ENCODE measurements at regions not wholly inside any gene's neighbourhood (a gene's known extent, or its start where the extent isn't known, plus 50 kb on each side); places are given as distances from the start of the nearest gene placed in this dataset.

GRCh38 chrX:9257718-9258420 lies 207.0 kb upstream of the TBL1X start:
- intact Hi-C loops (cut with DNase I) = no loop called here
- H3K9me3 ChIP-seq = no peaks in the 10 kb centered on the region
- no peaks in the 10 kb centered on the region for H3K36me3 ChIP-seq
- no peak for DNase-seq (ENCODE audit: low spot score)
- TF ChIP-seq POLR2A (IDR thresholded peaks at IDR 0.05) (no peak), CTCF (IDR thresholded peaks at IDR 0.05) (no peak), POLR2AphosphoS5 (IDR thresholded peaks at IDR 0.05) (no peak)
- no peaks in the 10 kb centered on the region for H3K27me3 ChIP-seq (replicated peaks; ENCODE audit: insufficient read depth)
- H3K27ac ChIP-seq = no peak overlapping the region
- no peak overlapping the region for H3K4me3 ChIP-seq
- H3K4me1 ChIP-seq (replicated peaks) = no peaks in the 10 kb centered on the region
- WGBS = 84% methylated on average over 6 of the region's 6 CpGs

DNA sequence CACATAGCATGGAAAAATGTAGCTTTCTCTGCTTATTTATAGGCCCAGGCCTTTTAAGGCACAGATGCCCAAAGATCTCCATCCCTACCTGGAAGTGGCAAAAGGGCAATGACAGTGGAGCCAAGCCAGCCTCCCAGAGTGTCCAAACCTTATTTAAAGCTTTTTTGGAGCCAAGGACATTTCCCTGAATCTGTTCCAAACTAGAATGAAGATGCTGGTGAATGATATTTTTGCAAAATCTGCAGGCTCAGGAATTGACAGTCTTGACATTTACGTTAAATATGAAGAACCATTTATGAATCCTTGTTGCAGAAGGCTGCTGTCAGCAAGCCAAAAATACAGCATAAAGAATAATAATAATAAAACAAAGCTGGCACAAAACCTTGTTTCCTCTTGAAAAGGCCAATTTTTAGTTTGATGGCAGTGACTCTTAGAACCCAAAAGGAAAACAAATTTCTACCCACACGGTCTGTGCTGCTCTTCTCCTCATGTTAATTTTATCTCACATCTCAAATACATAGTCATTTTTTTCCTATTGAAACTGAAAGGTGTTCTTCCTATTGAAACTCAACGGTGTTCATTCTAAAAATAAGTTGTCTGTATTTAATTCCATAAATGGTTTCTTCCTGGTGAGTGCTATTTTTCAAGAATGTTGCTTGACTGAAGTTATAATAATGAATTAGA lies 206.3 kb upstream of the TBL1X start:
- Histone ChIP-seq H3K27me3 (replicated peaks; ENCODE audit: insufficient read depth) (no peaks in the 10 kb centered on the region), H3K27ac (no peak overlapping the region), H3K4me3 (no peak overlapping the region), H3K9me3 (no peaks in the 10 kb centered on the region), H3K4me1 (replicated peaks) (no peaks in the 10 kb centered on the region), H3K36me3 (no peaks in the 10 kb centered on the region)
- WGBS = 50% methylated on average over 3 of the region's 3 CpGs
- intact Hi-C loops (cut with DNase I) = no loop called here
- TF ChIP-seq POLR2A (IDR thresholded peaks at IDR 0.05) (no peak), POLR2AphosphoS5 (IDR thresholded peaks at IDR 0.05) (no peak), CTCF (IDR thresholded peaks at IDR 0.05) (no peak)
- no peak for DNase-seq (ENCODE audit: low spot score)

- H3K4me3 ChIP-seq = no peak overlapping the region
- intact Hi-C loops (cut with DNase I) = no loop called here
- no peaks in the 10 kb centered on the region for H3K36me3 ChIP-seq
- H3K27ac ChIP-seq = no peak overlapping the region
- no peak for TF ChIP-seq POLR2AphosphoS5 (IDR thresholded peaks at IDR 0.05)
- TF ChIP-seq CTCF (IDR thresholded peaks at IDR 0.05) = no peak
- no peak for TF ChIP-seq POLR2A (IDR thresholded peaks at IDR 0.05)
- DNase-seq (ENCODE audit: low spot score) = no peak
- no peaks in the 10 kb centered on the region for H3K9me3 ChIP-seq
- no peaks in the 10 kb centered on the region for H3K4me1 ChIP-seq (replicated peaks)
- H3K27me3 ChIP-seq (replicated peaks; ENCODE audit: insufficient read depth) = no peaks in the 10 kb centered on the region
- WGBS = no CpG with 5 or more reads among the region's 1 CpG
Observed at GRCh38 chrX:9260603-9261002, 204.3 kb upstream of the TBL1X start.

GRCh38 chrX:9267415-9267814 lies 197.4 kb upstream of the TBL1X start:
- TF ChIP-seq POLR2AphosphoS5 (IDR thresholded peaks at IDR 0.05) (no peak), CTCF (IDR thresholded peaks at IDR 0.05) (no peak), POLR2A (IDR thresholded peaks at IDR 0.05) (no peak)
- no peaks in the 10 kb centered on the region for H3K36me3 ChIP-seq
- H3K4me3 ChIP-seq = no peak overlapping the region
- intact Hi-C loops (cut with DNase I) = no loop called here
- 74% methylated on average over 6 of the region's 6 CpGs for WGBS
- H3K9me3 ChIP-seq = no peaks in the 10 kb centered on the region
- H3K27me3 ChIP-seq (replicated peaks; ENCODE audit: insufficient read depth) = no peaks in the 10 kb centered on the region
- DNase-seq (ENCODE audit: low spot score) = no peak
- no peaks in the 10 kb centered on the region for H3K4me1 ChIP-seq (replicated peaks)
- H3K27ac ChIP-seq = no peak overlapping the region

DNA sequence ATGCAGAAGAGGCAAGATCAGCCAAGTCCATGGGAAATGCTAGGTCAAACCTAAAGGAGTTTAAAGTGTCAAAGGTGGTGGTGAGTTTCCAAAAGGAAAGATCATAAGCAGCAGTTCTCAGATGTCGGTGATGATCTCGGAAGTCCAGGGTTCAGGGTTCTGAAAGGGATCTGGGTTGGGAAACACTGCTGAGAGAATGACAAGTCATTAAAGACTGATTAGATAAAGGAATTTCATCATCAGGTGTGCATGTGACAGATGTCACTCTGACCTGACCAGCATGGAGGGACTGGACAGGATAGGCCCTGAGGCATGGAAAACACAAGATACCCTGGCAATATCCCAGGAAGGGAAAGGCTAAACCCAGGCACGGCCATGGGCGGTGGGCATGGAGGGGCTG lies 195.7 kb upstream of the TBL1X start:
- H3K27ac ChIP-seq = no peak overlapping the region
- no peaks in the 10 kb centered on the region for H3K9me3 ChIP-seq
- no peak for DNase-seq (ENCODE audit: low spot score)
- TF ChIP-seq POLR2AphosphoS5 (IDR thresholded peaks at IDR 0.05) (no peak), CTCF (IDR thresholded peaks at IDR 0.05) (no peak), POLR2A (IDR thresholded peaks at IDR 0.05) (no peak)
- no peaks in the 10 kb centered on the region for H3K36me3 ChIP-seq
- H3K4me3 ChIP-seq = no peak overlapping the region
- intact Hi-C loops (cut with DNase I) = no loop called here
- WGBS = 98% methylated on average over 4 of the region's 4 CpGs
- no peaks in the 10 kb centered on the region for H3K4me1 ChIP-seq (replicated peaks)
- no peaks in the 10 kb centered on the region for H3K27me3 ChIP-seq (replicated peaks; ENCODE audit: insufficient read depth)
